ENCODE measurements at regions not wholly inside any gene's neighbourhood (a gene's known extent, or its start where the extent isn't known, plus 50 kb on each side); places are given as distances from the start of the nearest gene placed in this dataset.

GRCh38 chr1:244353551-244354091 is 98.1 kb downstream of the ADSS2 start:
- in situ Hi-C loops (cut with MboI; ENCODE audit: low pct_unique_long_range_greater_than_20kb, low sequenced_read_pairs, unreplicated experiment): no loop called here
- no peak for TF ChIP-seq CTCF (IDR thresholded peaks at IDR 0.05; ENCODE audit: extremely low read depth, insufficient read depth, missing control alignments)
- DNase-seq (ENCODE audit: low spot score): no peak

GRCh38 chr1:244354810-244355278 is 96.9 kb downstream of the ADSS2 start:
- in situ Hi-C loops (cut with MboI; ENCODE audit: low pct_unique_long_range_greater_than_20kb, low sequenced_read_pairs, unreplicated experiment): no loop called here

GRCh38 chr1:244356376-244356775 is 95.3 kb downstream of the ADSS2 start:
- TF ChIP-seq CTCF (IDR thresholded peaks at IDR 0.05; ENCODE audit: extremely low read depth, insufficient read depth, missing control alignments): no peak
- in situ Hi-C loops (cut with MboI; ENCODE audit: low pct_unique_long_range_greater_than_20kb, low sequenced_read_pairs, unreplicated experiment): no loop called here
- no peak for DNase-seq (ENCODE audit: low spot score)

More at GRCh38 chr1:244354810-244355278, 96.9 kb downstream of the ADSS2 start:
- no peak for DNase-seq (ENCODE audit: low spot score)
- no peak for TF ChIP-seq CTCF (IDR thresholded peaks at IDR 0.05; ENCODE audit: extremely low read depth, insufficient read depth, missing control alignments)
